ENCODE measurements at regions not wholly inside any gene's neighbourhood (a gene's known extent, or its start where the extent isn't known, plus 50 kb on each side); places are given as distances from the start of the nearest gene placed in this dataset.

DNA sequence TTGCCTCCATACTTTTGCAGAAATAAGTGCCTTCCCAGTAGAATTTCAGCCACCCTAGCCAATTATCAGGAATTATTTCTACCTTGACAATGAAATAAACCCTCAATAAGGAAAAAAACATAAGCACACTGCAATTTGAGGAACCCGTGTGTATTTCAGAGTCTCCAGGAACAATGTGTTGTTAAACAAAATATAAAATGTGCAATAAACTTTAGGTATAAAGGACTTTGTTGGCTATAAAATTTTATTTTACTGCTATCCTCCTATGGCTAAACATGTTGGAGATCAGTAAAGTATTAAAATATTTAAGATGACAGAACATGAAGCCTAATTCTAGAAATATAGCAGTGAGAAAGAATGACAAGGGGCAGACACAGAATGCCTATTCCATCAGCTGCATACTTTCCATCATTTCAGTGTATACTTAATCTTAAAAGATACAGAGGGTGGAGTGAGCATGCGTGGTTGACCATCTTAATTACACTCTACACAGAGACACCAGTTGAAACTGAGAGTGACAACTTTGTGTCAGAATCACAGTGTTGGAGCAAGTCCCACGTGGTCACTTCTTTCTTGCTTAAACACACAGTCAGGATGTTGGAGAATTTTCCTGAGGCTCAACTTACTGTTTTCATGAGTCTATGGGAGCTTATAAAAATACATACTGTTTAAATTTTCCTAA lies 79.0 kb upstream of the SUCLG2 start:
- H3K9ac ChIP-seq (ENCODE audit: low read depth, low read length): no peak overlapping the region
- ATAC-seq (ENCODE audit: insufficient read depth, low read depth): no peak
- no peaks in the 10 kb centered on the region for H3K79me2 ChIP-seq (ENCODE audit: insufficient read depth, low read length)
- TF ChIP-seq EZH2 (IDR thresholded peaks at IDR 0.05; ENCODE audit: borderline replicate concordance, low read depth, low read length, severe bottlenecking): no peak
- H4K20me1 ChIP-seq (ENCODE audit: insufficient read depth, low read length): no peaks in the 10 kb centered on the region
- H3K36me3 ChIP-seq (ENCODE audit: insufficient read depth, low read length): no peaks in the 10 kb centered on the region
- no peak overlapping the region for H2AFZ ChIP-seq (ENCODE audit: low read depth, low read length)
- no peak overlapping the region for H3K4me3 ChIP-seq (ENCODE audit: low read depth in 1 of 2, low read length in 2 of 2)
- no peak for DNase-seq
- H3K9me3 ChIP-seq (ENCODE audit: insufficient read depth, low read length, severe bottlenecking): no peaks in the 10 kb centered on the region
- no peaks in the 10 kb centered on the region for H3K4me1 ChIP-seq (ENCODE audit: insufficient read depth, low read length)
- H3K4me2 ChIP-seq (ENCODE audit: insufficient read depth, low read length): no peak overlapping the region
- H3K27ac ChIP-seq (ENCODE audit: low read length): no peak overlapping the region
- no peaks in the 10 kb centered on the region for H3K27me3 ChIP-seq (ENCODE audit: insufficient read depth, low read length, poor library complexity)

DNA sequence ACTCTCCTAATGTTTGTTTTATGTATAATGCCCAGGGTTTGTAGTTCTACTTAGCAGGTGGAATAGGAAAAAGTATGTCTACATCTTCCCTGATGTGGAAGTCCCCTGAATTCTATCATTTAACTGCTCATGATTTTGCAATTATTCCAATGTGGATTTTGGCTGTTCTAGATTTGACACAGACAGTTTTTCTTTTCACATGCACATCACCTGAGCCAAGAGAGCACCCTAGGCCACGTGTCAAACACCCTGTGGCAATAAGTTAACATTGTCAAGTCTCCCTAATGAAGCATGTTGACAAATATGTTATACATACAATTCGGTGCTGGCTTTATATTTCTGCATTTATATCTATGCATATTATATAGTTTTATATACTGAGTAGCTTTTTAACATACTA lies 70.0 kb upstream of the SUCLG2 start:
- DNase-seq: no peak
- no peak for TF ChIP-seq EZH2 (IDR thresholded peaks at IDR 0.05; ENCODE audit: borderline replicate concordance, low read depth, low read length, severe bottlenecking)
- TF ChIP-seq, protein P1, sequence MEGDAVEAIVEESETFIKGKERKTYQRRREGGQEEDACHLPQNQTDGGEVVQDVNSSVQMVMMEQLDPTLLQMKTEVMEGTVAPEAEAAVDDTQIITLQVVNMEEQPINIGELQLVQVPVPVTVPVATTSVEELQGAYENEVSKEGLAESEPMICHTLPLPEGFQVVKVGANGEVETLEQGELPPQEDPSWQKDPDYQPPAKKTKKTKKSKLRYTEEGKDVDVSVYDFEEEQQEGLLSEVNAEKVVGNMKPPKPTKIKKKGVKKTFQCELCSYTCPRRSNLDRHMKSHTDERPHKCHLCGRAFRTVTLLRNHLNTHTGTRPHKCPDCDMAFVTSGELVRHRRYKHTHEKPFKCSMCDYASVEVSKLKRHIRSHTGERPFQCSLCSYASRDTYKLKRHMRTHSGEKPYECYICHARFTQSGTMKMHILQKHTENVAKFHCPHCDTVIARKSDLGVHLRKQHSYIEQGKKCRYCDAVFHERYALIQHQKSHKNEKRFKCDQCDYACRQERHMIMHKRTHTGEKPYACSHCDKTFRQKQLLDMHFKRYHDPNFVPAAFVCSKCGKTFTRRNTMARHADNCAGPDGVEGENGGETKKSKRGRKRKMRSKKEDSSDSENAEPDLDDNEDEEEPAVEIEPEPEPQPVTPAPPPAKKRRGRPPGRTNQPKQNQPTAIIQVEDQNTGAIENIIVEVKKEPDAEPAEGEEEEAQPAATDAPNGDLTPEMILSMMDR (IDR thresholded peaks at IDR 0.05; ENCODE audit: borderline replicate concordance, extremely low read depth, low read length, poor library complexity, severe bottlenecking): no peak
- H3K27ac ChIP-seq (ENCODE audit: low read length): no peak overlapping the region
- no peak overlapping the region for H3K9ac ChIP-seq (ENCODE audit: low read depth, low read length)
- no peaks in the 10 kb centered on the region for H3K36me3 ChIP-seq (ENCODE audit: insufficient read depth, low read length)
- H3K4me1 ChIP-seq (ENCODE audit: insufficient read depth, low read length): no peaks in the 10 kb centered on the region
- H4K20me1 ChIP-seq (ENCODE audit: insufficient read depth, low read length): no peaks in the 10 kb centered on the region
- H3K9me3 ChIP-seq (ENCODE audit: insufficient read depth, low read length, severe bottlenecking): no peaks in the 10 kb centered on the region
- ATAC-seq (ENCODE audit: insufficient read depth, low read depth): no peak
- no peaks in the 10 kb centered on the region for H3K27me3 ChIP-seq (ENCODE audit: insufficient read depth, low read length, poor library complexity)
- H2AFZ ChIP-seq (ENCODE audit: low read depth, low read length): no peak overlapping the region
- no peak overlapping the region for H3K4me2 ChIP-seq (ENCODE audit: insufficient read depth, low read length)
- no peaks in the 10 kb centered on the region for H3K79me2 ChIP-seq (ENCODE audit: insufficient read depth, low read length)
- H3K4me3 ChIP-seq (ENCODE audit: low read depth in 1 of 2, low read length in 2 of 2): no peak overlapping the region

DNA sequence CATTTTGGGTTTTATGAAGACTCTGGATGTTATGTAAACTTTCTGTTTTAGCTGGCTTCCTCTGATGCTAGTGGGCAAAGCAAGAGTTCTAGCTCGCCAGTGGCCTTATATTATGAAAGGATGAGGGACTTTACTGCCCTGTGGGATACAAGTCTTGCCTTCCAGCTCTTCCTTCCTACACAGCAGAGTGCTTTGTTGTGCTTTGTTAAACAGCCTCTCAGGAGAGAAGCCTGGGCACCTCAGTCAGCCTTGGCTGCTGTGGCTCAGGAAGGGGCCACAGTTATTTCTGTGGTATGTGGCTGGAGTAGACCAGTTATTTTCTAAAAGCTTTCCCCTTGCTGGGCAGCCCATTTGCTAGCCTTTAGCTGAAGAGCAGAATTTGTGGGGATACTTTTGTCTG lies 69.5 kb upstream of the SUCLG2 start:
- Histone ChIP-seq H3K4me2 (ENCODE audit: insufficient read depth, low read length) (no peak overlapping the region), H3K36me3 (ENCODE audit: insufficient read depth, low read length) (no peaks in the 10 kb centered on the region), H3K27me3 (ENCODE audit: insufficient read depth, low read length, poor library complexity) (no peaks in the 10 kb centered on the region), H3K4me3 (ENCODE audit: low read depth in 1 of 2, low read length in 2 of 2) (no peak overlapping the region), H2AFZ (ENCODE audit: low read depth, low read length) (no peak overlapping the region), H4K20me1 (ENCODE audit: insufficient read depth, low read length) (no peaks in the 10 kb centered on the region), H3K4me1 (ENCODE audit: insufficient read depth, low read length) (no peaks in the 10 kb centered on the region), H3K9ac (ENCODE audit: low read depth, low read length) (no peak overlapping the region), H3K27ac (ENCODE audit: low read length) (no peak overlapping the region), H3K9me3 (ENCODE audit: insufficient read depth, low read length, severe bottlenecking) (no peaks in the 10 kb centered on the region), H3K79me2 (ENCODE audit: insufficient read depth, low read length) (no peaks in the 10 kb centered on the region)
- TF ChIP-seq EZH2 (IDR thresholded peaks at IDR 0.05; ENCODE audit: borderline replicate concordance, low read depth, low read length, severe bottlenecking): no peak
- TF ChIP-seq, protein P1 (IDR thresholded peaks at IDR 0.05; ENCODE audit: borderline replicate concordance, extremely low read depth, low read length, poor library complexity, severe bottlenecking): no peak
- ATAC-seq (ENCODE audit: insufficient read depth, low read depth): no peak
- no peak for DNase-seq

DNA sequence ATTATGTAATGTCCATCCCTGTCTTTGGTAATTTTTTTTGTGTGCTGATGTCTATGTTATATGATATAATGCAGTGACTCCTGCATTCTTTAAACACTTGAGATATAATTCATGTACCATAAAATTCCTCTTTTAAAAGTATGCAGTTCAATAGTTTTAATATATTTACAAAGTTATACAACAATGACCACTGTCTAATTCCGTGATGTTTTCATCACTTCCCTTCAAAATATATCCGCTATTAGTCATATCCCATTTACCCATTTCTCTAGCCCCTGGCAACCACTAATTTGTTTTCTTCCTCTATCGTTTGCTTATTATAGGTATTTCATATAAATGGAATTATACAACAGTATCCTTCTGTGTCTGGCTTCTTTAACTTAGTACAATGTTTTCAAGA lies 64.9 kb upstream of the SUCLG2 start:
- Histone ChIP-seq H3K4me3 (ENCODE audit: low read depth in 1 of 2, low read length in 2 of 2) (no peak overlapping the region), H3K9me3 (ENCODE audit: insufficient read depth, low read length, severe bottlenecking) (no peaks in the 10 kb centered on the region), H3K9ac (ENCODE audit: low read depth, low read length) (no peak overlapping the region), H4K20me1 (ENCODE audit: insufficient read depth, low read length) (no peaks in the 10 kb centered on the region), H3K4me2 (ENCODE audit: insufficient read depth, low read length) (no peak overlapping the region), H3K27me3 (ENCODE audit: insufficient read depth, low read length, poor library complexity) (no peaks in the 10 kb centered on the region), H3K79me2 (ENCODE audit: insufficient read depth, low read length) (no peaks in the 10 kb centered on the region), H3K36me3 (ENCODE audit: insufficient read depth, low read length) (no peaks in the 10 kb centered on the region), H3K27ac (ENCODE audit: low read length) (no peak overlapping the region), H3K4me1 (ENCODE audit: insufficient read depth, low read length) (no peaks in the 10 kb centered on the region), H2AFZ (ENCODE audit: low read depth, low read length) (no peak overlapping the region)
- TF ChIP-seq, protein P1 (IDR thresholded peaks at IDR 0.05; ENCODE audit: borderline replicate concordance, extremely low read depth, low read length, poor library complexity, severe bottlenecking): no peak
- DNase-seq: no peak
- ATAC-seq (ENCODE audit: insufficient read depth, low read depth): no peak

All from DND-41 (cell line).